ENCODE measurements at regions not wholly inside any gene's neighbourhood (a gene's known extent, or its start where the extent isn't known, plus 50 kb on each side); places are given as distances from the start of the nearest gene placed in this dataset.

- H3K27ac ChIP-seq (ENCODE audit: low read depth in 1 of 2, low read length in 1 of 2), result no peak overlapping the region
- no peak for TF ChIP-seq CTCF (IDR thresholded peaks at IDR 0.05; ENCODE audit: control extremely low read depth, extremely low read depth)
- 69 to 82% methylated on average over 7 of the region's 7 CpGs for WGBS, 2 donors
Measured at GRCh38 chr18:3397031-3397750, 52.8 kb upstream of the TGIF1 start.

GRCh38 chr18:3397786-3398185 lies 52.2 kb upstream of the TGIF1 start:
- Histone ChIP-seq H3K27me3 (ENCODE audit: control insufficient read depth in 3 of 3, insufficient read depth in 3 of 3, low read length in 2 of 3) (peaks cover 0 to 3% (median 0%) of the 10 kb centered on the region in 3 donors), H3K9ac (ENCODE audit: insufficient read depth in 1 of 2, low read length in 2 of 2) (no peak overlapping the region), H3K36me3 (ENCODE audit: control insufficient read depth in 4 of 4, insufficient read depth in 4 of 4, low read length in 4 of 4) (no peaks in the 10 kb centered on the region), H3K27ac (ENCODE audit: low read depth in 1 of 2, low read length in 1 of 2) (no peak overlapping the region), H3K9me3 (ENCODE audit: control insufficient read depth in 4 of 4, insufficient read depth in 3 of 4, low read length in 3 of 4) (peaks cover 0 to 4% (median 0%) of the 10 kb centered on the region in 4 donors), H3K4me3 (no peak overlapping the region), H3K4me1 (ENCODE audit: control insufficient read depth in 5 of 5, insufficient read depth in 5 of 5, low read length in 5 of 5) (peaks cover 0 to under 1% (median 0%) of the 10 kb centered on the region in 5 donors)
- no peak for ATAC-seq (ENCODE audit: insufficient read depth, low FRiP score)
- TF ChIP-seq CTCF (IDR thresholded peaks at IDR 0.05; ENCODE audit: control extremely low read depth, extremely low read depth), result no peak
- DNase-seq, result no peak
- WGBS, 2 donors, result 49 to 76% methylated on average over 2 of the region's 2 CpGs

More at GRCh38 chr18:3397031-3397750, 52.8 kb upstream of the TGIF1 start:
- H3K4me1 ChIP-seq (ENCODE audit: control insufficient read depth in 5 of 5, insufficient read depth in 5 of 5, low read length in 5 of 5), result no peaks in the 10 kb centered on the region
- H3K9ac ChIP-seq (ENCODE audit: insufficient read depth in 1 of 2, low read length in 2 of 2), result no peak overlapping the region
- no peak for ATAC-seq (ENCODE audit: insufficient read depth, low FRiP score)
- H3K9me3 ChIP-seq (ENCODE audit: control insufficient read depth in 4 of 4, insufficient read depth in 3 of 4, low read length in 3 of 4), result peaks cover 0 to 4% (median 0%) of the 10 kb centered on the region in 4 donors
- no peaks in the 10 kb centered on the region for H3K36me3 ChIP-seq (ENCODE audit: control insufficient read depth in 4 of 4, insufficient read depth in 4 of 4, low read length in 4 of 4)
- DNase-seq, result peak; percentile 17 to 74 (median 50)
- peaks cover 0 to 3% (median 0%) of the 10 kb centered on the region in 3 donors for H3K27me3 ChIP-seq (ENCODE audit: control insufficient read depth in 3 of 3, insufficient read depth in 3 of 3, low read length in 2 of 3)
- H3K4me3 ChIP-seq, result no peak overlapping the region

All from lung (tissue), 11 donors.